ENCODE measurements at regions not wholly inside any gene's neighbourhood (a gene's known extent, or its start where the extent isn't known, plus 50 kb on each side); places are given as distances from the start of the nearest gene placed in this dataset.
"Not testable (repeated sequence)": the region's sequence is repeated elsewhere in the genome, so short reads cannot be mapped to it uniquely, and the experiment has no call there.

DNA sequence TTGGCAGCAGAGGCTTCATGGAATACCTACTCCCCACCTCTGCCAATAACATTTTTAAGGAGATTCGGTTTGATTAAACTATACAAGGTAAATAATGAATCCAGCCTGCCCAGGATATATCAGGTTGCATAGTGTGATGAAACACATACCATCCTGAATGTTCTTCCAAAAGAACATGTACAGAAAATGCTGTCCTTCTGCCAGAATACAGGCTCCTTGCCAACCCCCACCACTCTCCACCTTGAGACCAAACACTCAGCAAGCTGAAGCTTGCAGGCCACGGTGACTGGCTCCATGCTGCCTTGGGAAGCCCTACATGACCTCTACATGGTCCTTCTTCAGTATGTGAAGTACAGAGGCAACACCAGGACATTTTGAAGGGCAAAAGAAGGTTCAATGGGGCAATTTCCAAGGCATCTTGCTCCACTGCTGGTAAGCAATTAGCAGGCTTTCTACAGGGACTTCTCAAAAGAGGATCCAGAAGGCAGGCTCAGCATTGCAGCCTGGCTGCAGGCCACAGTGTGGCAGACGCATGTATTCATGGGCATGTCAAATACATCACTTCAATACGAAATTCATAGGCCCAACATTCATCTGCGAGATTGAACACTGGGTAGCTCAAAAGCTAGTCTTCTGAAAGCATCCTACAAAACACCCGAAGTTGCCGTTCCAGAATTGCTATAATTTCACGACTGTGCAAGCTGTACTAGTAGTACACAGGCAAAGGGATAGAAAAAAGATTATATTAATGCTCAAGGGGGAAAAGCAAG lies 62.4 kb upstream of the SERP2 start:
- no peak for DNase-seq

DNA sequence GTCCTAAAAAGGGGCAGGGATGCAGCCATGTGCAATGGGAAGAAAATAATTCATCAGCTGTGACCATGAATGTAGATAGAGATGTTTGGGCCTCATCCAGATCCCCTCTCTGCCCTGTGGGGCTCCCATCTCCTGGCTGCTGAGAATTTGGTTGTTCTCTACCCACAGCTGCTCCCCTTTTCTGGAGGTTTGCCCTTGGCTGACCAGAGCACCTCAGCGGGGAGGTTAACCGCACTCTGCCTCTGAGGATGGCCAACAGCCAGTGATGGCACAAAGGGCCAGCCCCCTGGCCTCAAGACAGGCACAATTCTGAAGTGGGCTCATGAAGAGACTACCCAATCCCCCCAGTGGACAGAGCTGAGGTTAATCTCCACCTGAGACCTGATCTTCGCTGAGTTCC lies 61.5 kb upstream of the SERP2 start:
- no peak for DNase-seq

DNA sequence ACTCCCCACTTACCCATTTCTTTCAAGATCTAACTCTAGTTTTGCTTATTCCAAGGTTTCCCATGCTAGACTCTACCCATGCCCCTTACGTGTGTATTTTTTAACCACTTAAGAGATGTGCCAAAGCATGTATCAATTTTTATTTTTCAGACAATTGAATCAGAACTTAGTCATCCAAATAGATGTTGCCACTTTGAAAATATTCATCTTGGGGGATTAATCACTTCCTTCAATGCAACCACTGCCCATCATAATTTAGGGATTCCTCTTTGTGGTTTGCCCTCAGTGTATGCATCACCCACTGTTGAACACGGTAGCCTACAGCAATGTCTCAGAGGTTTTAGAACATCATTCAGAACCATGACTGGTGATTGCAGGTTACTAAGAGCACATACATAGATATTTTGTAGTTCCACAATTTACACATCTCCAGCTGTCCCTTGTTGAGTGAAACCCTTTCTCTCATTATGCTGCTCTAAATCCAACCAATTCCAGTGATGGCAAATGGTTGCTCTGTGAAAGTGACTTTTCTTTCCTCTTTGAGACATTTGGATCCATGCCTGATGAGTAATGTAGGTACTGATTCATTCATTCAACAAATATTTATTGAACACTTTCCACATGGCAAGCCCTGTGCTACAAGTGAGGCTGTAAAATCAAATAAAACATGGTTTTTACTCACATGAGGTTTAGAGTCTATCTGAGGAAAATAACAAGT lies 60.6 kb upstream of the SERP2 start:
- no peak for DNase-seq

DNA sequence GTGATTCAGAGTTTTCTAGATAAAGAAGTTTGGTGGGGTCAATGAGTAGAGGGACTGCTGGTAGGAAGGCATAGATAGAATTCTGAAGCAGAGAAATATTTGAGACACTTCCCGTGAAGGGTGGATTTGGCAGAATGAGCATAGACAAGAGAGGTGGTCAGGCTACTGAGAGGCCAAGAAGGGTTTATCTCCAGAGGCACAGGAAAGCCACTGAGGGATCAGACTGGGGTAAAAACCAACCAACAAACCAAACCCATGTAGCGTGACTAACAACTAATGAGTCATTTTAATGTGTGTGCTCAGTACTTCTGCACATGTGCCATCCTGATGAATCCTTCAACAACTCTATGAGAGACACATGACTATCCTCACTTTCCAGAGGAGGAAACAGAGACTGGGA lies 60.0 kb upstream of the SERP2 start:
- no peak for DNase-seq

DNA sequence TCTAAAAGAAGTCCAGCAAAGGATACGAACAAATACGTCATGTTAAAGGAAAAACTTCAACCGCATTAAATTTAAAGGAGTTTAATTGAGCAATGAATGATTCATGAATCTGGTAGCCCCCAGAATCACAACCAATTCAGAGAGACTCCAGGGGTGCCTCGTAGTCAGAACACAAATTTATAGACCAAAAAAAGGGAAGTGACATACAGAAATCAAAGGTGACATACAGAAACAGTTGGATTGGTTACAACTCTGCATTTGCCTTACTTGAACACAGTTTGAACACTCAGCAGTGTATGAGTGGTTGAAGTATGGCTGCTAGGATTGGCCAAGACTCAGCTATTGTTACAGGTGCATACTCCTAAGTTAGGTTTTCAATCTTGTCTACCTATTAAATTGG lies 59.5 kb upstream of the SERP2 start:
- DNase-seq = not testable (repeated sequence)

DNA sequence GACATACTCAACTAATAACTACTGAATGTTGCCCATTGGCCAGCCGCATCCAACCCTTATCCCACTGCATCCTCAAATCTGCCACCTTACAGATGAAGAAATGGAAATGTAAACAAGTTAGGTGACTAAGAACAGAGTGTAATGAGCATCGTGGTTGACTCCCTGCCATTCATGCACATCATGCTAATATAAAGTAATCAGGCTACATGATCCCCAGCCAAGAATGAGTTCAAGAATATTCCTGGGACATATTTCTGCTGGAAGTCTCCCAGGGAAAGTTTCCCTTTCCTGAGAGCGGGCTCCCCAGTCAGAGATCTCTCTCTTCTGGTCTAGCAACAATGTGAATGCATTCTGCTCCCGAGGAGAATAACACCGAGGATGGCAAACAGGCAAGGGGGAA lies 55.9 kb upstream of the SERP2 start:
- no peak for DNase-seq

DNA sequence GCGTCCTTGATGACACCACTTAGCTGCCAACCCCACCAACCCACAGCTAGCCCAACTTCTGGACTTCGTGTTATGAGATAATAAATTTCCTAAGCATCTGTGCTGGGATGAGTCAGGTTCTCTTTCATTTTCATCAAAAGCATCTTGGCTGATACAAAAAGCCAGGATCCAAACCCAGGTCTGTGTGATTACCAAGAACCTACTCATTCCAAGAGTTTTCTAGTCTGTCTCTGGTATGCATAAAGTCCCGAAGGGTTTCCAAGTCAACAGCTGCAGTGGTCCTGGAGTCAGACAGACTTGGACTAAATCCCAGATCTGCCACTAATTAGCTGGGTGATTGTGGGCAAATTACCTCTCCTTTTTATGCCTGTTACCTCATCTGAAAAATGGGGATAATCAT lies 55.5 kb upstream of the SERP2 start:
- DNase-seq = no peak

DNA sequence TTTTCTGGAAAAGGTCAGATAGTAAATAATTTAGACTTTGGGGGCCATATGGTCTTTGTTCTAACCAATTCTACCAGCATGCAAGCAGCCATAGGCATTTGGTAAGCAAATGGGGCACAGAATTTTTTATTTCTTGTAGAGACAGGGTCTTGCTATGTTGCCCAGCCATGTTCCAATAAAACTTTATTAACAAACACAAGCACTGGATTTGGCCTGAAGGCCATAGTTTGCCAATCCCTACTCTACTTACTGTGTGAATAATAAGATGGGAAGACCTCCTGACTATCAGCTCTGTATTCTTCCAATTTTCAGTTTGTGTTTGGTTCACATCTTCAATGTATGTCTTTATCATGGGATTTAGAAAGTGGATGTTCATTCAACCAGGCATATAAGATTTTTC lies 53.0 kb upstream of the SERP2 start:
- DNase-seq = no peak

DNA sequence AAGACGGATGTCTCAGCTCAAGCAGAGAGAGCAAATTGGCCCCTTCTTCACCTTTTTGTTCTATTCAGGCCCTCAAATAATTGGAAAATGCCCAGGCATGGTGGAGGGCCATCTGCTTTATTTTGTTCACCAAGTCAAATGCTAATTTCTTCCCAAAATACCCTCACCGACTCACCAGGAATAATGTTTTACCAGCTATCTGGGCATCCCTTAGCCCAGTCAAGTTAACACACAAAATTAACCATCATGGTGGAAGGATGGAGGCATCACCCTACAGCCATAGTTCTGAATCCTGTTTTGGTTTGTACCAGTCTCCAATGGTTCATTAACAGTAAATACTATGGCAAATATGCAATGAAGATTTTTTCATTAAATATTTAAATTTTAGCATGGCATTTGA lies 51.7 kb upstream of the SERP2 start:
- no peak for DNase-seq

DNA sequence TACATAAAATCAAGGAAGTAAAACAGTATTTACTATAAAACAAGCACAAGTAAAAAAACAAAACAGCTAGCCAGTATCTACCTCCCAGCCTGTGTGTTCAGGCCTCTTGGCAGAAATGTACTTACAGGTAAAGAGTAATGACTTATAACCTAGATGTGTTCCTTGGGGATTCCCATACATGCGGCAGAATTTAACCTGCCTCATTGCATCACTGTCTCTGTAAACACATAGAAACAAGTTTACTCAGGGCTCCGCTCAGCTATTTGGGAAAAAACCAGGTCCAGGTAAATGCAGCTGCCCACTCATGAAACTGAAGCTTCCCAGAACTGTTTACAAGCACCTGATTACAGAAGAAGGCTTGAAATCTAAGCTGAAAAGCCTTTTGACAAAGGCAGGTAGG lies 50.7 kb upstream of the SERP2 start:
- DNase-seq = no peak

DNA sequence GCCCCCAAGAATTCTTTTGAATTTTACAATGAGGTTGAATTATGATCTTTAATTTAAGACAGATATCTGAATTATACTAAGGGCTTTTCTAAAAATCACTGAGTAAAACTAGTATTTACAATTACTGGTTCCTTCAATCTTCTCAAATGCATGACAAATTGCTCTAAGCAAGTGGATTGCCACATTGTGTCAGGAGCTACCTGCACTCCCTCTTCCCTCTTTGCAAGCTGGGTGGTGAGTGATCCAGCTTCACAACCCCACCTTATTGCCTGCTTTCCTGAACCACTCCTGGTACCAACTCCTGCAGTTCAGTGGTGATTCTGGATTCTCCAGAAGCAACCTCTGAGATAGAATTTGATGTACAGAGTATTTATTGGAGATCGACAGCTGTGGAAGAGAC lies 49.9 kb upstream of the SERP2 start:
- no peak for DNase-seq

Measured in CD4-positive, alpha-beta T cell treated with Interleukin-12 subunit alpha and Interleukin-12 subunit beta, for 1 hour (primary cell).